B cell (primary cell): ENCODE measurements at regions not wholly inside any gene's neighbourhood (a gene's known extent, or its start where the extent isn't known, plus 50 kb on each side); places are given as distances from the start of the nearest gene placed in this dataset.

ENCODE experiments used
- EZH2 ChIP-seq: IDR thresholded peaks from 2 replicates; pipeline ENCODE4 v1.6.1; 2012; ENCODE audit warnings: borderline replicate concordance, low read depth, mild to moderate bottlenecking, moderate library complexity, low read length; ENCODE audit not compliant: insufficient read depth, poor library complexity, severe bottlenecking
- TF ChIP-seq, protein P1 (sequence below): fragments of 200-600 bp; IDR thresholded peaks from one replicate; pipeline ENCODE4 v1.8.0; 2022; ENCODE audit warnings: antibody characterized with exemption, mild to moderate bottlenecking

DNA sequence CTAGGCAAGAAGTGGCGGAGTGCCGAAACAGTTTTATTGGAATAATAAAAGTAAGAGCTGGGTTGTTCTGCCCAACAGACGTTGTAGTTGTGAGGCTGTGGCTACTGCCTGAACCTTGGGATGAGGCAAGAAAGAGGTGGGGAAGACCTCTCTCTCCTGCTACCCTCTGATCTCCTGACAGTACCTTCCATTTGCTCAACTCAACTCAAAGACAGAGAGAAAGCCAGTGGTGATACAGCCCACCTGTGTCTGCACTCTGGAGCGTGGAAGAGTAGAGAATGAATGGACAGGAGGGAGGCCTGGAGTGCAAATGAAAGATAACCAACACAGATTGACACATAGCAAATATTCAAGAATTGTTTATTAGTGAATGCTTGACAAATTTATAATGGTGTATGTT lies 590.3 kb downstream of the NYAP2 start:
- TF ChIP-seq, protein P1, sequence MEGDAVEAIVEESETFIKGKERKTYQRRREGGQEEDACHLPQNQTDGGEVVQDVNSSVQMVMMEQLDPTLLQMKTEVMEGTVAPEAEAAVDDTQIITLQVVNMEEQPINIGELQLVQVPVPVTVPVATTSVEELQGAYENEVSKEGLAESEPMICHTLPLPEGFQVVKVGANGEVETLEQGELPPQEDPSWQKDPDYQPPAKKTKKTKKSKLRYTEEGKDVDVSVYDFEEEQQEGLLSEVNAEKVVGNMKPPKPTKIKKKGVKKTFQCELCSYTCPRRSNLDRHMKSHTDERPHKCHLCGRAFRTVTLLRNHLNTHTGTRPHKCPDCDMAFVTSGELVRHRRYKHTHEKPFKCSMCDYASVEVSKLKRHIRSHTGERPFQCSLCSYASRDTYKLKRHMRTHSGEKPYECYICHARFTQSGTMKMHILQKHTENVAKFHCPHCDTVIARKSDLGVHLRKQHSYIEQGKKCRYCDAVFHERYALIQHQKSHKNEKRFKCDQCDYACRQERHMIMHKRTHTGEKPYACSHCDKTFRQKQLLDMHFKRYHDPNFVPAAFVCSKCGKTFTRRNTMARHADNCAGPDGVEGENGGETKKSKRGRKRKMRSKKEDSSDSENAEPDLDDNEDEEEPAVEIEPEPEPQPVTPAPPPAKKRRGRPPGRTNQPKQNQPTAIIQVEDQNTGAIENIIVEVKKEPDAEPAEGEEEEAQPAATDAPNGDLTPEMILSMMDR: no peak
- no peak for TF ChIP-seq EZH2
